ENCODE measurements at regions not wholly inside any gene's neighbourhood (a gene's known extent, or its start where the extent isn't known, plus 50 kb on each side); places are given as distances from the start of the nearest gene placed in this dataset.

DNA sequence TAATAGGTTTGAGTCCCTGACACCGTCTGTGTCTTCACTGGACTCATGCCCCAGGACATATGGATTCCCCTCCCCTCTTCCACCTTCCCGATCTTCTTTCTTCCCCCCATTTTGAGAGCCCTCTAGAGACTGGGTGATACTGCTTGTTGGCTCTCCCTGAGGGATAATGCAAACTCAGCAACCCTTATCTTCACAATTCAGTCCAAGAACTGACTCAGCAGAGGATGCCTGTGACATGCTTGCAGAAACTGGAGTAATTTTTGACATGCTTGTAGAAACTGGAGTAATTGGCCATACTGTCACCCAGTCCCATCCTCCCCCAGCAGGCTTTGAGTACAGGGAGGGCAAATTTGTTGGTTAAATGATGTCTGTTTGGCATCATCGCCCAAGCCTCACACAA is 127.6 kb upstream of the CTTNBP2NL start:
- no peak for FAIRE-seq
- Histone ChIP-seq H3K9ac (ENCODE audit: control insufficient read depth, insufficient read depth, low read length) (no peak overlapping the region; the same call in 1 of the 2 replicates), H2AFZ (ENCODE audit: control insufficient read depth, low read depth, low read length) (no peak overlapping the region), H3K27me3 (replicated peaks in 1 of 2; ENCODE audit: control insufficient read depth in 2 of 2, insufficient read depth in 2 of 2, low read length in 1 of 2) (no peaks in the 10 kb centered on the region), H3K36me3 (ENCODE audit: control insufficient read depth in 2 of 2, insufficient read depth in 2 of 2, low read length in 1 of 2) (no peaks in the 10 kb centered on the region), H3K4me3 (no peak overlapping the region), H4K20me1 (ENCODE audit: control insufficient read depth, insufficient read depth) (no peaks in the 10 kb centered on the region), H3K27ac (ENCODE audit: control insufficient read depth, insufficient read depth) (no peak overlapping the region), H3K4me2 (ENCODE audit: control insufficient read depth, insufficient read depth) (no peak overlapping the region), H3K9me3 (replicated peaks; ENCODE audit: control insufficient read depth, insufficient read depth, low read length) (no peaks in the 10 kb centered on the region; the same call in 2 of the 3 replicates), H3K4me1 (ENCODE audit: control insufficient read depth, insufficient read depth, low read length) (peaks cover 9% of the 10 kb centered on the region; the same call in 1 of the 2 replicates), H3K79me2 (ENCODE audit: control insufficient read depth, insufficient read depth, low read length) (no peaks in the 10 kb centered on the region)
- TF ChIP-seq RAD21 (IDR thresholded peaks at IDR 0.05; ENCODE audit: insufficient read depth, low read depth, low read length) (no peak), SREBF2 (IDR thresholded peaks at IDR 0.05; ENCODE audit: low read length) (no peak), ZBED1 (IDR thresholded peaks at IDR 0.05; ENCODE audit: borderline replicate concordance) (no peak), TAF1 (IDR thresholded peaks at IDR 0.05; ENCODE audit: borderline replicate concordance, low read depth, low read length) (no peak), RB1 (IDR thresholded peaks at IDR 0.05; ENCODE audit: borderline replicate concordance) (no peak), EED (IDR thresholded peaks at IDR 0.05; ENCODE audit: low read depth) (no peak), TARDBP (IDR thresholded peaks at IDR 0.05; ENCODE audit: borderline replicate concordance) (no peak), EGR1 (IDR thresholded peaks at IDR 0.05; ENCODE audit: borderline replicate concordance in 1 of 2, low read depth in 2 of 2, low read length in 2 of 2) (no peak), RELA (IDR thresholded peaks at IDR 0.05; ENCODE audit: borderline replicate concordance, partially characterized antibody) (no peak), KLF5 (IDR thresholded peaks at IDR 0.05; ENCODE audit: partially characterized antibody) (no peak), LARP7 (IDR thresholded peaks at IDR 0.05) (no peak), POLR2A (IDR thresholded peaks at IDR 0.05; ENCODE audit: low read depth, low read length) (no peak), KAT2A (conservative IDR thresholded peaks at IDR 0.05; ENCODE audit: control insufficient read depth, low read depth, low read length) (no peak), MEF2A (IDR thresholded peaks at IDR 0.05; ENCODE audit: insufficient read depth, low read depth, low read length) (no peak)
- TF ChIP-seq, protein P1, sequence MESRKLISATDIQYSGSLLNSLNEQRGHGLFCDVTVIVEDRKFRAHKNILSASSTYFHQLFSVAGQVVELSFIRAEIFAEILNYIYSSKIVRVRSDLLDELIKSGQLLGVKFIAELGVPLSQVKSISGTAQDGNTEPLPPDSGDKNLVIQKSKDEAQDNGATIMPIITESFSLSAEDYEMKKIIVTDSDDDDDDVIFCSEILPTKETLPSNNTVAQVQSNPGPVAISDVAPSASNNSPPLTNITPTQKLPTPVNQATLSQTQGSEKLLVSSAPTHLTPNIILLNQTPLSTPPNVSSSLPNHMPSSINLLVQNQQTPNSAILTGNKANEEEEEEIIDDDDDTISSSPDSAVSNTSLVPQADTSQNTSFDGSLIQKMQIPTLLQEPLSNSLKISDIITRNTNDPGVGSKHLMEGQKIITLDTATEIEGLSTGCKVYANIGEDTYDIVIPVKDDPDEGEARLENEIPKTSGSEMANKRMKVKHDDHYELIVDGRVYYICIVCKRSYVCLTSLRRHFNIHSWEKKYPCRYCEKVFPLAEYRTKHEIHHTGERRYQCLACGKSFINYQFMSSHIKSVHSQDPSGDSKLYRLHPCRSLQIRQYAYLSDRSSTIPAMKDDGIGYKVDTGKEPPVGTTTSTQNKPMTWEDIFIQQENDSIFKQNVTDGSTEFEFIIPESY (IDR thresholded peaks at IDR 0.05): no peak
- TF ChIP-seq, protein P2, sequence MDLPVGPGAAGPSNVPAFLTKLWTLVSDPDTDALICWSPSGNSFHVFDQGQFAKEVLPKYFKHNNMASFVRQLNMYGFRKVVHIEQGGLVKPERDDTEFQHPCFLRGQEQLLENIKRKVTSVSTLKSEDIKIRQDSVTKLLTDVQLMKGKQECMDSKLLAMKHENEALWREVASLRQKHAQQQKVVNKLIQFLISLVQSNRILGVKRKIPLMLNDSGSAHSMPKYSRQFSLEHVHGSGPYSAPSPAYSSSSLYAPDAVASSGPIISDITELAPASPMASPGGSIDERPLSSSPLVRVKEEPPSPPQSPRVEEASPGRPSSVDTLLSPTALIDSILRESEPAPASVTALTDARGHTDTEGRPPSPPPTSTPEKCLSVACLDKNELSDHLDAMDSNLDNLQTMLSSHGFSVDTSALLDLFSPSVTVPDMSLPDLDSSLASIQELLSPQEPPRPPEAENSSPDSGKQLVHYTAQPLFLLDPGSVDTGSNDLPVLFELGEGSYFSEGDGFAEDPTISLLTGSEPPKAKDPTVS (IDR thresholded peaks at IDR 0.05; ENCODE audit: low read depth, low read length): no peak
- intact Hi-C loops (cut with micrococcal nuclease; ENCODE audit: unreplicated experiment): no loop called here
- ChIA-PET SMC1A (ENCODE audit: uncharacterized antibody, unreplicated experiment) (no interaction called here), RAD21 (ENCODE audit: unreplicated experiment) (no interaction called here), CTCF (no interaction called here), POLR2A (no interaction called here)
- no peak for ATAC-seq
- DNase-seq (ENCODE audit: low read depth, low spot score): no peak
- in situ Hi-C loops (cut with MboI): no loop called here
- 29% methylated on average over 3 of the region's 3 CpGs for WGBS (ENCODE audit: insufficient coverage, insufficient replicate concordance, low lambda C conversion rate, missing lambda C conversion rate)
- no TSS peak for BruUV-seq (replicated peaks)

Data from GM12878 (cell line).